Limb (tissue), 2 donors: ENCODE measurements at regions not wholly inside any gene's neighbourhood (a gene's known extent, or its start where the extent isn't known, plus 50 kb on each side); places are given as distances from the start of the nearest gene placed in this dataset.
A peak's percentile ranks its signal among the peaks of the same experiment; 100 is the strongest.
"Not testable (repeated sequence)": the region's sequence is repeated elsewhere in the genome, so short reads cannot be mapped to it uniquely, and the experiment has no call there.

ENCODE experiments used
- DNase-seq, 2 donors: peaks; one replicate each; pipeline ENCODE4 v3.0.0-alpha.2; 2016; ENCODE audit errors: extremely low spot score in 2 of 2

- no peak for DNase-seq
Measured at GRCh38 chr14:28220391-28220790, 546.2 kb upstream of the FOXG1 start.

- no peak for DNase-seq
Measured at GRCh38 chr14:28240909-28241308, 525.7 kb upstream of the FOXG1 start.

GRCh38 chr14:28242895-28243294 lies 523.7 kb upstream of the FOXG1 start:
- no peak for DNase-seq

- DNase-seq = peak in 1 of 2 donors; percentile 24
Measured at GRCh38 chr14:28243600-28243999, 523.0 kb upstream of the FOXG1 start.

- DNase-seq = no peak
Measured at GRCh38 chr14:28245216-28245615, 521.4 kb upstream of the FOXG1 start.

- no peak for DNase-seq
Measured at GRCh38 chr14:28247491-28247890, 519.1 kb upstream of the FOXG1 start.

GRCh38 chr14:28252124-28252523 lies 514.5 kb upstream of the FOXG1 start:
- DNase-seq = not testable (repeated sequence)

GRCh38 chr14:28254768-28255167 lies 511.8 kb upstream of the FOXG1 start:
- no peak for DNase-seq

- DNase-seq = peak in 1 of 2 donors; percentile 27
Measured at GRCh38 chr14:28264306-28264705, 502.3 kb upstream of the FOXG1 start.

- no peak for DNase-seq
Measured at GRCh38 chr14:28272270-28272669, 494.3 kb upstream of the FOXG1 start.

- no peak for DNase-seq
Measured at GRCh38 chr14:28280530-28280929, 486.1 kb upstream of the FOXG1 start.

- no peak for DNase-seq
Measured at GRCh38 chr14:28280997-28281598, 485.5 kb upstream of the FOXG1 start.

GRCh38 chr14:28284546-28285300 lies 481.9 kb upstream of the FOXG1 start:
- no peak for DNase-seq

GRCh38 chr14:28294834-28295440 lies 471.6 kb upstream of the FOXG1 start:
- no peak for DNase-seq

GRCh38 chr14:28297559-28297958 lies 469.0 kb upstream of the FOXG1 start:
- DNase-seq = no peak

GRCh38 chr14:28298156-28298555 lies 468.4 kb upstream of the FOXG1 start:
- no peak for DNase-seq

GRCh38 chr14:28299227-28299626 lies 467.4 kb upstream of the FOXG1 start:
- no peak for DNase-seq

- no peak for DNase-seq
Measured at GRCh38 chr14:28300356-28300755, 466.2 kb upstream of the FOXG1 start.

GRCh38 chr14:28301179-28301578 lies 465.4 kb upstream of the FOXG1 start:
- DNase-seq = no peak

- DNase-seq = no peak
Measured at GRCh38 chr14:28303248-28303647, 463.3 kb upstream of the FOXG1 start.

GRCh38 chr14:28305938-28306337 lies 460.6 kb upstream of the FOXG1 start:
- no peak for DNase-seq

GRCh38 chr14:28307506-28307905 lies 459.1 kb upstream of the FOXG1 start:
- no peak for DNase-seq

GRCh38 chr14:28308734-28309133 lies 457.9 kb upstream of the FOXG1 start:
- DNase-seq = no peak
